Urothelium cell line (cell line): ENCODE measurements at regions not wholly inside any gene's neighbourhood (a gene's known extent, or its start where the extent isn't known, plus 50 kb on each side); places are given as distances from the start of the nearest gene placed in this dataset.
A peak's percentile ranks its signal among the peaks of the same experiment; 100 is the strongest.
"Not testable (repeated sequence)": the region's sequence is repeated elsewhere in the genome, so short reads cannot be mapped to it uniquely, and the experiment has no call there.

Source experiments
- DNase-seq: peaks from one replicate; pipeline ENCODE4 v3.0.0; 2011; ENCODE audit warnings: low spot score, mixed read lengths
- FAIRE-seq: peaks from 2 replicates; lab custom pipeline; 2011; peaks lifted over from hg19 to GRCh38; lab: Jason Lieb, UNC

GRCh38 chr20:10109641-10110040, 74.9 kb downstream of the ANKEF1 start:
- DNase-seq (no peak), FAIRE-seq (no peak)

GRCh38 chr20:10110151-10110550, 75.4 kb downstream of the ANKEF1 start:
- FAIRE-seq (no peak), DNase-seq (peak; percentile 26)

GRCh38 chr20:10111139-10111958, 76.6 kb downstream of the ANKEF1 start:
- FAIRE-seq (no peak), DNase-seq (no peak)

GRCh38 chr20:10111959-10112250, 77.1 kb downstream of the ANKEF1 start:
- FAIRE-seq, result no peak
- no peak for DNase-seq

- DNase-seq (no peak), FAIRE-seq (no peak)
Measured at GRCh38 chr20:10113746-10114145, 79.0 kb downstream of the ANKEF1 start.

- FAIRE-seq (no peak), DNase-seq (no peak)
Measured at GRCh38 chr20:10114598-10114997, 79.8 kb downstream of the ANKEF1 start.

- DNase-seq (peak; percentile 60), FAIRE-seq (peak; percentile 48)
Measured at GRCh38 chr20:10115021-10115420, 80.2 kb downstream of the ANKEF1 start.

- FAIRE-seq (no peak), DNase-seq (no peak)
Measured at GRCh38 chr20:10119336-10119735, 84.5 kb downstream of the ANKEF1 start.

- not testable (repeated sequence) for DNase-seq, FAIRE-seq
Measured at GRCh38 chr20:10124883-10125282, 90.1 kb downstream of the ANKEF1 start.

GRCh38 chr20:10125757-10126156, 91.0 kb downstream of the ANKEF1 start:
- FAIRE-seq, result no peak

GRCh38 chr20:10129749-10130148, 88.9 kb upstream of the SNAP25 start:
- DNase-seq (no peak), FAIRE-seq (no peak)

More at GRCh38 chr20:10125757-10126156, 91.0 kb downstream of the ANKEF1 start:
- DNase-seq, result no peak

GRCh38 chr20:10131732-10132345, 86.8 kb upstream of the SNAP25 start:
- no peak for FAIRE-seq

GRCh38 chr20:10132387-10132786, 86.2 kb upstream of the SNAP25 start:
- DNase-seq, result no peak
- no peak for FAIRE-seq

More at GRCh38 chr20:10131732-10132345, 86.8 kb upstream of the SNAP25 start:
- peak; percentile 28 for DNase-seq

GRCh38 chr20:10133532-10133931, 85.1 kb upstream of the SNAP25 start:
- DNase-seq, result no peak
- no peak for FAIRE-seq

GRCh38 chr20:10134176-10134575, 84.5 kb upstream of the SNAP25 start:
- no peak for FAIRE-seq
- DNase-seq, result no peak

GRCh38 chr20:10135438-10135837, 83.2 kb upstream of the SNAP25 start:
- no peak for FAIRE-seq
- DNase-seq, result no peak

GRCh38 chr20:10137032-10137431, 81.6 kb upstream of the SNAP25 start:
- FAIRE-seq (no peak), DNase-seq (no peak)

GRCh38 chr20:10137533-10137932, 81.1 kb upstream of the SNAP25 start:
- FAIRE-seq (no peak), DNase-seq (no peak)

- DNase-seq (no peak), FAIRE-seq (no peak)
Measured at GRCh38 chr20:10157549-10157948, 61.1 kb upstream of the SNAP25 start.

- no peak for FAIRE-seq
- DNase-seq, result no peak
Measured at GRCh38 chr20:10167040-10167439, 51.6 kb upstream of the SNAP25 start.

- DNase-seq (no peak), FAIRE-seq (no peak)
Measured at GRCh38 chr20:10167594-10167993, 51.0 kb upstream of the SNAP25 start.
